SW480 (cell line): ENCODE measurements at regions not wholly inside any gene's neighbourhood (a gene's known extent, or its start where the extent isn't known, plus 50 kb on each side); places are given as distances from the start of the nearest gene placed in this dataset.

Source experiments
- DNase-seq: peaks from one replicate; pipeline ENCODE4 v3.0.0-alpha.2; 2016; ENCODE audit warnings: low spot score

GRCh38 chr4:73929278-73929677 lies 52.5 kb downstream of the PF4 start:
- DNase-seq = no peak

DNA sequence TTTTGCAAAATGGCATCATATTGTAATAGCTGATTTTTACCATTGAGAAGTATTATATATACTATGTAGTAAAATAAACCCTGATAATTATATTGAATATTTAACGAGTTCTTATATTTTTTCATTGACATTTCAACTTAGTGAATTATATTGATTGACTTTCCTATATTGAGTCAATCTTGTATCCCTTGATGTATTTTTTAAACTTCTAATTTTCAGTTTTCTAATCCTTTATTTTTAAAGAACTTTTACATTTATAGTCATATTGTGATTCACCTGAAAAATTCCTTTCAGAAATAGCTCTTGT lies 54.4 kb downstream of the CXCL1 start:
- DNase-seq = no peak

- peak; percentile 6 for DNase-seq
Measured at GRCh38 chr4:73922766-73923630, 53.8 kb downstream of the CXCL1 start.

GRCh38 chr4:73922317-73922716 lies 53.1 kb downstream of the CXCL1 start:
- no peak for DNase-seq
